ENCODE measurements at regions not wholly inside any gene's neighbourhood (a gene's known extent, or its start where the extent isn't known, plus 50 kb on each side); places are given as distances from the start of the nearest gene placed in this dataset.

- DNase-seq (no peak), ATAC-seq (ENCODE audit: insufficient read depth, low read depth) (no peak)
- TF ChIP-seq CTCF (IDR thresholded peaks at IDR 0.05; ENCODE audit: borderline replicate concordance, extremely low read depth, low read length, poor library complexity, severe bottlenecking) (no peak), EZH2 (IDR thresholded peaks at IDR 0.05; ENCODE audit: borderline replicate concordance, low read depth, low read length, severe bottlenecking) (no peak)
- Histone ChIP-seq H3K9ac (ENCODE audit: low read depth, low read length) (no peak overlapping the region), H3K4me1 (ENCODE audit: insufficient read depth, low read length) (peaks cover 14% of the 10 kb centered on the region), H3K4me2 (ENCODE audit: insufficient read depth, low read length) (no peak overlapping the region), H3K9me3 (ENCODE audit: insufficient read depth, low read length, severe bottlenecking) (peaks cover 6% of the 10 kb centered on the region), H3K36me3 (ENCODE audit: insufficient read depth, low read length) (no peaks in the 10 kb centered on the region), H4K20me1 (ENCODE audit: insufficient read depth, low read length) (no peaks in the 10 kb centered on the region), H3K27me3 (ENCODE audit: insufficient read depth, low read length, poor library complexity) (no peaks in the 10 kb centered on the region), H3K79me2 (ENCODE audit: insufficient read depth, low read length) (no peaks in the 10 kb centered on the region), H3K4me3 (ENCODE audit: low read depth in 1 of 2, low read length in 2 of 2) (no peak overlapping the region), H3K27ac (ENCODE audit: low read length) (no peak overlapping the region), H2AFZ (ENCODE audit: low read depth, low read length) (no peak overlapping the region)
Observed at GRCh38 chr6:11358904-11359830, 126.7 kb upstream of the NEDD9 start.

- DNase-seq (no peak), ATAC-seq (ENCODE audit: insufficient read depth, low read depth) (no peak)
- Histone ChIP-seq H3K9me3 (ENCODE audit: insufficient read depth, low read length, severe bottlenecking) (peaks cover 6% of the 10 kb centered on the region), H3K4me1 (ENCODE audit: insufficient read depth, low read length) (peaks cover 29% of the 10 kb centered on the region), H3K36me3 (ENCODE audit: insufficient read depth, low read length) (no peaks in the 10 kb centered on the region), H3K4me3 (ENCODE audit: low read depth in 1 of 2, low read length in 2 of 2) (no peak overlapping the region), H3K4me2 (ENCODE audit: insufficient read depth, low read length) (no peak overlapping the region), H3K27me3 (ENCODE audit: insufficient read depth, low read length, poor library complexity) (no peaks in the 10 kb centered on the region), H3K79me2 (ENCODE audit: insufficient read depth, low read length) (no peaks in the 10 kb centered on the region; the same call in 1 of the 2 replicates), H3K9ac (ENCODE audit: low read depth, low read length) (no peak overlapping the region), H2AFZ (ENCODE audit: low read depth, low read length) (no peak overlapping the region), H4K20me1 (ENCODE audit: insufficient read depth, low read length) (no peaks in the 10 kb centered on the region), H3K27ac (ENCODE audit: low read length) (no peak overlapping the region)
- TF ChIP-seq EZH2 (IDR thresholded peaks at IDR 0.05; ENCODE audit: borderline replicate concordance, low read depth, low read length, severe bottlenecking) (no peak), CTCF (IDR thresholded peaks at IDR 0.05; ENCODE audit: borderline replicate concordance, extremely low read depth, low read length, poor library complexity, severe bottlenecking) (no peak)
Observed at GRCh38 chr6:11357285-11357684, 124.8 kb upstream of the NEDD9 start.

- H3K4me2 ChIP-seq (ENCODE audit: insufficient read depth, low read length), result no peak overlapping the region
- H2AFZ ChIP-seq (ENCODE audit: low read depth, low read length), result no peak overlapping the region
- ATAC-seq (ENCODE audit: insufficient read depth, low read depth), result no peak
- H4K20me1 ChIP-seq (ENCODE audit: insufficient read depth, low read length), result no peaks in the 10 kb centered on the region
- no peak overlapping the region for H3K9ac ChIP-seq (ENCODE audit: low read depth, low read length)
- no peak overlapping the region for H3K4me3 ChIP-seq (ENCODE audit: low read depth in 1 of 2, low read length in 2 of 2)
- H3K4me1 ChIP-seq (ENCODE audit: insufficient read depth, low read length), result peaks cover 29% of the 10 kb centered on the region
- no peaks in the 10 kb centered on the region for H3K36me3 ChIP-seq (ENCODE audit: insufficient read depth, low read length)
- DNase-seq, result no peak
- H3K79me2 ChIP-seq (ENCODE audit: insufficient read depth, low read length), result no peaks in the 10 kb centered on the region; the same call in 1 of the 2 replicates
- TF ChIP-seq EZH2 (IDR thresholded peaks at IDR 0.05; ENCODE audit: borderline replicate concordance, low read depth, low read length, severe bottlenecking), result no peak
- TF ChIP-seq CTCF (IDR thresholded peaks at IDR 0.05; ENCODE audit: borderline replicate concordance, extremely low read depth, low read length, poor library complexity, severe bottlenecking), result no peak
- H3K9me3 ChIP-seq (ENCODE audit: insufficient read depth, low read length, severe bottlenecking), result peaks cover 6% of the 10 kb centered on the region
- no peak overlapping the region for H3K27ac ChIP-seq (ENCODE audit: low read length)
- H3K27me3 ChIP-seq (ENCODE audit: insufficient read depth, low read length, poor library complexity), result no peaks in the 10 kb centered on the region
Observed at GRCh38 chr6:11356404-11357155, 124.1 kb upstream of the NEDD9 start.
